PC-9 (cell line): ENCODE measurements at regions not wholly inside any gene's neighbourhood (a gene's known extent, or its start where the extent isn't known, plus 50 kb on each side); places are given as distances from the start of the nearest gene placed in this dataset.

Source experiments
- EZH2 ChIP-seq: fragments of 200-600 bp; sonication (generic); IDR thresholded peaks from 2 replicates; pipeline ENCODE4 v1.8.0; 2017; ENCODE audit warnings: antibody characterized with exemption, low read depth
- TF ChIP-seq, protein P1 (sequence below): fragments of 200-600 bp; sonication (generic); conservative IDR thresholded peaks from 2 replicates; pipeline ENCODE4 v1.6.1; 2017; ENCODE audit warnings: mixed run types, antibody characterized with exemption, mild to moderate bottlenecking, moderate library complexity

DNA sequence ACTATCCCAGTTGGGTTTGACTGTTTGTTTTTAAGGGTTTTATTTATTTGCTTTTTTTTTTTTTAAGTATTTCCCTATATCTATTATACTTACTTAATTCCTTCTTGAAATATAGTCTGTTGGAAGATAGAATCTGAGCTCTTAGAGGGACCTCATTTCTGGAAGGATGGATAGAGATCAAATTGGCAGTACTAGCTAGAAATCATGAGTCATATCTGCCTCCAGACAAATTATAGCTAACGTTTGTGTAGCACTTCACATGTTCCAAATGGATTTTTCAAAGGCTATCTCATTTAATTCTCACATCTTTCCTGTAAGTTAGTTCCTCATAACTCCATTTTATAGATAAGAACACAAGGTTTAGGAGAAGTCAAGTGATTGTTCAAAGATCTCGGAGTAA lies 384.7 kb downstream of the ZIC1 start:
- TF ChIP-seq, protein P1, sequence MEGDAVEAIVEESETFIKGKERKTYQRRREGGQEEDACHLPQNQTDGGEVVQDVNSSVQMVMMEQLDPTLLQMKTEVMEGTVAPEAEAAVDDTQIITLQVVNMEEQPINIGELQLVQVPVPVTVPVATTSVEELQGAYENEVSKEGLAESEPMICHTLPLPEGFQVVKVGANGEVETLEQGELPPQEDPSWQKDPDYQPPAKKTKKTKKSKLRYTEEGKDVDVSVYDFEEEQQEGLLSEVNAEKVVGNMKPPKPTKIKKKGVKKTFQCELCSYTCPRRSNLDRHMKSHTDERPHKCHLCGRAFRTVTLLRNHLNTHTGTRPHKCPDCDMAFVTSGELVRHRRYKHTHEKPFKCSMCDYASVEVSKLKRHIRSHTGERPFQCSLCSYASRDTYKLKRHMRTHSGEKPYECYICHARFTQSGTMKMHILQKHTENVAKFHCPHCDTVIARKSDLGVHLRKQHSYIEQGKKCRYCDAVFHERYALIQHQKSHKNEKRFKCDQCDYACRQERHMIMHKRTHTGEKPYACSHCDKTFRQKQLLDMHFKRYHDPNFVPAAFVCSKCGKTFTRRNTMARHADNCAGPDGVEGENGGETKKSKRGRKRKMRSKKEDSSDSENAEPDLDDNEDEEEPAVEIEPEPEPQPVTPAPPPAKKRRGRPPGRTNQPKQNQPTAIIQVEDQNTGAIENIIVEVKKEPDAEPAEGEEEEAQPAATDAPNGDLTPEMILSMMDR: no peak
- no peak for TF ChIP-seq EZH2
